Left ventricle myocardium inferior (tissue), 1 donor: ENCODE measurements at regions not wholly inside any gene's neighbourhood (a gene's known extent, or its start where the extent isn't known, plus 50 kb on each side); places are given as distances from the start of the nearest gene placed in this dataset.

Source experiments
- DNase-seq: peaks from one replicate; pipeline ENCODE4 v3.0.0-alpha.2; 2020
- H3K27ac ChIP-seq: fragments of 200-600 bp; replicated peaks from 2 replicates; pipeline ENCODE4 v1.8.0; 2021
- H3K27me3 ChIP-seq: fragments of 200-600 bp; 2 replicates; pipeline ENCODE4 v1.8.0; 2021; ENCODE audit warnings: low read depth
- H3K36me3 ChIP-seq: fragments of 200-600 bp; 2 replicates; pipeline ENCODE4 v1.8.0; 2021
- H3K4me1 ChIP-seq: fragments of 200-600 bp; 2 replicates; pipeline ENCODE4 v1.8.0; 2021
- H3K4me3 ChIP-seq: fragments of 200-600 bp; 2 replicates; pipeline ENCODE4 v1.8.0; 2021; ENCODE audit warnings: mild to moderate bottlenecking, moderate library complexity
- H3K9me3 ChIP-seq: fragments of 200-600 bp; replicated peaks from 2 replicates; pipeline ENCODE4 v1.8.0; 2021
- intact Hi-C: fragments of 100-400 bp; cut with micrococcal nuclease; formaldehyde crosslinking; loops from one replicate; pipeline ENCODE4 v1.11.0; 2022
- TF ChIP-seq, protein P1 (sequence below): fragments of 200-600 bp; IDR thresholded peaks from 2 replicates; pipeline ENCODE4 v1.8.0; 2021; ENCODE audit warnings: antibody characterized with exemption, mild to moderate bottlenecking, borderline replicate concordance
- donor health status: DM: no; HTN: yes; CAD: no; lungs with severe emphysema.

- TF ChIP-seq, protein P1, sequence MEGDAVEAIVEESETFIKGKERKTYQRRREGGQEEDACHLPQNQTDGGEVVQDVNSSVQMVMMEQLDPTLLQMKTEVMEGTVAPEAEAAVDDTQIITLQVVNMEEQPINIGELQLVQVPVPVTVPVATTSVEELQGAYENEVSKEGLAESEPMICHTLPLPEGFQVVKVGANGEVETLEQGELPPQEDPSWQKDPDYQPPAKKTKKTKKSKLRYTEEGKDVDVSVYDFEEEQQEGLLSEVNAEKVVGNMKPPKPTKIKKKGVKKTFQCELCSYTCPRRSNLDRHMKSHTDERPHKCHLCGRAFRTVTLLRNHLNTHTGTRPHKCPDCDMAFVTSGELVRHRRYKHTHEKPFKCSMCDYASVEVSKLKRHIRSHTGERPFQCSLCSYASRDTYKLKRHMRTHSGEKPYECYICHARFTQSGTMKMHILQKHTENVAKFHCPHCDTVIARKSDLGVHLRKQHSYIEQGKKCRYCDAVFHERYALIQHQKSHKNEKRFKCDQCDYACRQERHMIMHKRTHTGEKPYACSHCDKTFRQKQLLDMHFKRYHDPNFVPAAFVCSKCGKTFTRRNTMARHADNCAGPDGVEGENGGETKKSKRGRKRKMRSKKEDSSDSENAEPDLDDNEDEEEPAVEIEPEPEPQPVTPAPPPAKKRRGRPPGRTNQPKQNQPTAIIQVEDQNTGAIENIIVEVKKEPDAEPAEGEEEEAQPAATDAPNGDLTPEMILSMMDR: no peak
- Histone ChIP-seq H3K4me1 (no peaks in the 10 kb centered on the region), H3K4me3 (no peak overlapping the region), H3K36me3 (no peaks in the 10 kb centered on the region), H3K9me3 (peaks cover 26% of the 10 kb centered on the region), H3K27ac (no peak overlapping the region), H3K27me3 (no peaks in the 10 kb centered on the region)
- intact Hi-C loops: no loop called here
- DNase-seq: no peak
These were observed 336.4 kb upstream of the SLIT2 start for GRCh38 chr4:19915276-19915675.

DNA sequence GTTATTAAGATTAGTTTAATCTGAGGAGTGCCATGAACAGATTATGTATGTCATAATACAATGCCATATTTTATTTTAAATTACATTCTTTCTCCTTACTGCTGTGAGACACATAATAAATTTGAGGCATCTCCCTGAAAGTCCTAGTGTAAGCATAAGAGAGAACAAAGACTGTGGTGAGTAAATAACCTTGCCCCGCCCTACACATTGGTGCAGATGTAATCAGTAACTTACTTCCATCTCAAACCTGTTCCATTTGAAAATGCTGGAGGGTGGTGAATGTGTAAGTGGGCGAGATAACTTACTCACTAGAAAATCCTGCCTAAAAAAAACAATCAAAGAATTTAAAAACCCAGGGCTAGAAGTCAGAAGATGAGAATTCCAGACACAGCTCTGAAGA lies 338.1 kb upstream of the SLIT2 start:
- DNase-seq: no peak
- no peak overlapping the region for H3K4me3 ChIP-seq
- peaks cover 22% of the 10 kb centered on the region for H3K9me3 ChIP-seq
- intact Hi-C loops: no loop called here
- H3K27ac ChIP-seq: no peak overlapping the region
- no peaks in the 10 kb centered on the region for H3K4me1 ChIP-seq
- TF ChIP-seq, protein P1: no peak
- no peaks in the 10 kb centered on the region for H3K27me3 ChIP-seq
- H3K36me3 ChIP-seq: no peaks in the 10 kb centered on the region

- Histone ChIP-seq H3K36me3 (no peaks in the 10 kb centered on the region), H3K27ac (no peak overlapping the region), H3K4me3 (no peak overlapping the region), H3K9me3 (peaks cover 11% of the 10 kb centered on the region), H3K4me1 (no peaks in the 10 kb centered on the region), H3K27me3 (no peaks in the 10 kb centered on the region)
- intact Hi-C loops: no loop called here
- DNase-seq: no peak
- TF ChIP-seq, protein P1: no peak
These were observed 340.7 kb upstream of the SLIT2 start for GRCh38 chr4:19910861-19911525.

GRCh38 chr4:19905024-19905423 lies 346.7 kb upstream of the SLIT2 start:
- no peaks in the 10 kb centered on the region for H3K4me1 ChIP-seq
- no peak for DNase-seq
- intact Hi-C loops: no loop called here
- H3K4me3 ChIP-seq: no peak overlapping the region
- no peaks in the 10 kb centered on the region for H3K36me3 ChIP-seq
- no peaks in the 10 kb centered on the region for H3K9me3 ChIP-seq
- H3K27me3 ChIP-seq: no peaks in the 10 kb centered on the region
- TF ChIP-seq, protein P1: no peak
- no peak overlapping the region for H3K27ac ChIP-seq

DNA sequence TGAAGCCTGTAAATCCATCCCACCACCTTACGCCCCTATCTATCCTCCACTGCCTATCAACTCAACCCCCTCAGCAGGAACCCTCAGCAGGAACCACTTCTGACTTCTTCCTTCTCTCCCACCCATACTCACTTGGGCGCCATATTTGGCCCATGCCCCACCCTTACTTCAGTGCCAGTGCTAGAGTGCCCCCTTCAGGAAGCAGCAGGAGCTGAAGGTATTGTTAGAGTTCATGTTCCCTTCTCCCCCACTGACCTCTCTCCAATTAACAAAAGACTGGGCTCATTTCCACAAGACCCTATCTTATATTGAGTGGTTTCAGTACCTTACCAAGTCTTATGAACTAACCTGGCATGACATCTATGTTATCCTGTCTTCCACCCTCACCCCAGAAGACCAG lies 363.1 kb upstream of the SLIT2 start:
- H3K27me3 ChIP-seq: no peaks in the 10 kb centered on the region
- H3K36me3 ChIP-seq: no peaks in the 10 kb centered on the region
- H3K9me3 ChIP-seq: peaks cover 5% of the 10 kb centered on the region
- H3K27ac ChIP-seq: no peak overlapping the region
- intact Hi-C loops: no loop called here
- no peak overlapping the region for H3K4me3 ChIP-seq
- TF ChIP-seq, protein P1: no peak
- no peak for DNase-seq
- no peaks in the 10 kb centered on the region for H3K4me1 ChIP-seq
